HepG2 (cell line): ENCODE measurements at regions not wholly inside any gene's neighbourhood (a gene's known extent, or its start where the extent isn't known, plus 50 kb on each side); places are given as distances from the start of the nearest gene placed in this dataset.

Experiments
- ATAC-seq: fragments of 200-7000 bp; cut with Tn5 transposase; 3 replicates; pipeline ENCODE4 v1.9.1; 2020; ENCODE audit warnings: mild to moderate bottlenecking, moderate library complexity
- BruUV-seq: library from RNA; stranded (reverse); fragments of 400-500 nt; replicated peaks from 2 replicates; lab custom pipeline; 2021; lab: Mats Ljungman, UMichigan
- CTCF ChIA-PET: fragments of 300-600 bp; formaldehyde crosslinking; extraction: SDS; loops from one replicate; lab custom pipeline; 2021; ENCODE audit warnings: low total read pairs, inconsistent platforms, low intra/inter-chr PET ratio; lab: Yijun Ruan, JAX
- POLR2A ChIA-PET: fragments of 350-600 bp; sonication (Branson Sonifier 250); formaldehyde crosslinking; loops from one replicate; lab custom pipeline; 2020; ENCODE audit warnings: antibody characterized with exemption, inconsistent platforms; lab: Yijun Ruan, JAX
- DNase-seq: peaks from one replicate; pipeline ENCODE4 v3.0.0-alpha.2; 2015; ENCODE audit warnings: low spot score
- FAIRE-seq: peaks from 3 replicates; lab custom pipeline; 2011; peaks lifted over from hg19 to GRCh38; lab: Jason Lieb, UNC
- H2AFZ ChIP-seq: one replicate; pipeline ENCODE4 v1.6.1; 2011; ENCODE audit warnings: low read length, inconsistent platforms
- H3K27ac ChIP-seq: fragments of 300-600 bp; 3 replicates; pipeline ENCODE4 v1.8.0; 2011; ENCODE audit warnings: mixed run types, mild to moderate bottlenecking, mixed read lengths, low read length, inconsistent platforms; ENCODE audit not compliant: insufficient read depth; ENCODE audit errors: extremely low read length
- H3K27me3 ChIP-seq, 2 experiments: fragments of 200-600 bp in 1 of 2; 2 replicates in 1 of 2; 3 replicates in 1 of 2; pipeline versions ENCODE4 v1.6.0 to v1.8.0; 2011; ENCODE audit warnings: low read length in 2 of 2, mild to moderate bottlenecking in 2 of 2, moderate library complexity in 2 of 2, inconsistent platforms in 1 of 2; ENCODE audit not compliant: insufficient read depth in 2 of 2, control insufficient read depth in 1 of 2
- H3K36me3 ChIP-seq, 2 experiments: fragments of 200-600 bp in 1 of 2; replicated peaks in 1 of 2; 2 replicates in 1 of 2; 3 replicates in 1 of 2; pipeline versions ENCODE4 v1.5.1 to v1.8.0; 2011; ENCODE audit warnings: low read length in 2 of 2, inconsistent platforms in 1 of 2; ENCODE audit not compliant: insufficient read depth in 2 of 2, control insufficient read depth in 1 of 2
- H3K4me1 ChIP-seq: 2 replicates; pipeline ENCODE4 v1.5.1; 2012; ENCODE audit warnings: low read length, inconsistent platforms; ENCODE audit not compliant: insufficient read depth
- H3K4me2 ChIP-seq: 2 replicates; pipeline ENCODE4 v1.6.0; 2011; ENCODE audit warnings: low read depth, low read length, inconsistent platforms
- H3K4me3 ChIP-seq, 3 experiments: fragments of 200-600 bp in 1 of 3; sonication (generic), shearing (Covaris generic) in 1 of 3; replicated peaks in 1 of 3; 2 replicates each; pipeline ENCODE4 v1.5.1; 2011 to 2016; ENCODE audit warnings: low read length in 3 of 3, inconsistent platforms in 2 of 3, low read depth in 2 of 3, mild to moderate bottlenecking in 2 of 3, control low read depth in 1 of 3, mixed read lengths in 1 of 3; ENCODE audit not compliant: insufficient read depth in 1 of 3
- H3K79me2 ChIP-seq: one replicate; pipeline ENCODE4 v1.6.1; 2011; ENCODE audit warnings: low read length, inconsistent platforms; ENCODE audit not compliant: insufficient read depth
- H3K9ac ChIP-seq: 2 replicates; pipeline ENCODE4 v1.6.0; 2011; ENCODE audit warnings: mild to moderate bottlenecking, low read depth, low read length, inconsistent platforms; ENCODE audit not compliant: insufficient read depth
- H3K9me3 ChIP-seq: 2 replicates; pipeline ENCODE4 v1.5.1; 2012; ENCODE audit warnings: mild to moderate bottlenecking, low read length
- H4K20me1 ChIP-seq: 2 replicates; pipeline ENCODE4 v1.6.0; 2011; ENCODE audit warnings: inconsistent platforms, mild to moderate bottlenecking, low read length, moderate library complexity; ENCODE audit not compliant: insufficient read depth
- AGO1 ChIP-seq: fragments of 200-400 bp; formaldehyde crosslinking; IDR thresholded peaks from 2 replicates; pipeline ENCODE4 v1.6.1; 2017; ENCODE audit warnings: mild to moderate bottlenecking, low read depth, low read length, moderate library complexity; ENCODE audit not compliant: poor library complexity, severe bottlenecking
- CSRNP1 ChIP-seq: sonication (generic); formaldehyde crosslinking; IDR thresholded peaks from 2 replicates; pipeline ENCODE4 v1.8.1; 2023; ENCODE audit warnings: mild to moderate bottlenecking, missing genetic modification reagents
- FOXJ3 ChIP-seq: sonication (generic); formaldehyde crosslinking; IDR thresholded peaks from 2 replicates; pipeline ENCODE4 v1.4.0; 2020; ENCODE audit warnings: missing genetic modification reagents, mild to moderate bottlenecking, borderline replicate concordance
- FOXP1 ChIP-seq, 2 experiments: fragments of 450-650 bp in 1 of 2; IDR thresholded peaks; 2 replicates each; pipeline ENCODE4 v1.6.1; 2017 to 2018; ENCODE audit warnings: antibody characterized with exemption in 1 of 2
- GLI4 ChIP-seq: sonication (generic); formaldehyde crosslinking; IDR thresholded peaks from 2 replicates; pipeline ENCODE4 v1.5.1; 2020; ENCODE audit warnings: missing genetic modification reagents, mild to moderate bottlenecking, moderate library complexity, borderline replicate concordance
- MED1 ChIP-seq: sonication (generic); formaldehyde crosslinking; IDR thresholded peaks from 2 replicates; pipeline ENCODE4 v1.4.0; 2020; ENCODE audit warnings: missing genetic modification reagents
- MEIS1 ChIP-seq: sonication (generic); formaldehyde crosslinking; IDR thresholded peaks from 2 replicates; pipeline ENCODE4 v1.9.0; 2021; ENCODE audit warnings: mild to moderate bottlenecking, missing genetic modification reagents, moderate library complexity, borderline replicate concordance
- NR2F6 ChIP-seq, 2 experiments: IDR thresholded peaks; 2 replicates each; pipeline ENCODE4 v1.6.1; 2016; ENCODE audit warnings: antibody characterized with exemption in 1 of 2, mild to moderate bottlenecking in 1 of 2
- SIN3A ChIP-seq: IDR thresholded peaks from 2 replicates; pipeline ENCODE4 v1.6.1; 2011; ENCODE audit warnings: low read depth, mild to moderate bottlenecking, control low read depth, low read length, borderline replicate concordance
- TOPORS ChIP-seq: sonication (generic); formaldehyde crosslinking; IDR thresholded peaks from 2 replicates; pipeline ENCODE4 v1.8.0; 2023; ENCODE audit warnings: mild to moderate bottlenecking, missing genetic modification reagents
- ZBTB10 ChIP-seq: sonication (generic); formaldehyde crosslinking; IDR thresholded peaks from 2 replicates; pipeline ENCODE4 v1.4.0; 2020; ENCODE audit warnings: missing genetic modification reagents, borderline replicate concordance
- ZBTB26 ChIP-seq: IDR thresholded peaks from 2 replicates; pipeline ENCODE4 v1.6.1; 2016; ENCODE audit warnings: missing compliant biosample characterization, missing genetic modification reagents, borderline replicate concordance
- ZBTB8A ChIP-seq: sonication (generic); formaldehyde crosslinking; IDR thresholded peaks from 2 replicates; pipeline ENCODE4 v1.4.0; 2020; ENCODE audit warnings: mild to moderate bottlenecking, low read depth, missing genetic modification reagents, borderline replicate concordance
- ZNF597 ChIP-seq: sonication (generic); formaldehyde crosslinking; IDR thresholded peaks from 2 replicates; pipeline ENCODE4 v1.5.0; 2020; ENCODE audit warnings: missing genetic modification reagents
- ZUFSP ChIP-seq: sonication (generic); formaldehyde crosslinking; IDR thresholded peaks from 2 replicates; pipeline ENCODE4 v1.9.0; 2021; ENCODE audit warnings: missing genetic modification reagents, mild to moderate bottlenecking, borderline replicate concordance
- WGBS: methylation state at CpG from one replicate; pipeline ENCODE4 v1.1.6; 2017; ENCODE audit warnings: low lambda C conversion rate; 5-methylcytosine and 5-hydroxymethylcytosine counted together
- in situ Hi-C: cut with HindIII; loops from 2 replicates; pipeline ENCODE4 v1.10.0; 2017; ENCODE audit warnings: low pct_unique_long_range_greater_than_20kb; ENCODE audit not compliant: extremely low pct_ligation_motif_present
- intact Hi-C: fragments of 100-400 bp; cut with micrococcal nuclease; formaldehyde crosslinking; loops from one replicate; pipeline ENCODE4 v1.10.0; 2022; ENCODE audit not compliant: unreplicated experiment

- ATAC-seq (peak; percentile 100), FAIRE-seq (peak; percentile 75), DNase-seq (peak; percentile 84)
- Histone ChIP-seq H3K27ac (peak overlapping the region; percentile 35), H4K20me1 (no peaks in the 10 kb centered on the region), H3K9me3 (no peaks in the 10 kb centered on the region), H3K36me3 (no peaks in the 10 kb centered on the region), H2AFZ (no peak overlapping the region), H3K4me1 (peaks cover 43% of the 10 kb centered on the region), H3K4me3 (no peak overlapping the region), H3K9ac (no peak overlapping the region), H3K27me3 (no peaks in the 10 kb centered on the region; a peak in 1 of 5 replicates), H3K79me2 (no peaks in the 10 kb centered on the region), H3K4me2 (peak overlapping the region; percentile 53)
- ChIA-PET CTCF (no interaction called here), POLR2A (no interaction called here)
- in situ Hi-C loops: no loop called here
- intact Hi-C loops: no loop called here
- BruUV-seq: no TSS peak
- 0% methylated on average over 3 of the region's 3 CpGs for WGBS
- no peak for TF ChIP-seq CSRNP1 (CRISPR knock-in tag)
- TF ChIP-seq GLI4: no peak
- no peak for TF ChIP-seq AGO1
- 0 out of 2 replicates have a peak, but pooled peaks have one; percentile 47 for TF ChIP-seq ZBTB26
- TF ChIP-seq TOPORS (CRISPR knock-in tag): no peak
- no peak for TF ChIP-seq ZNF597 (CRISPR knock-in tag)
- no peak for TF ChIP-seq SIN3A
- no peak for TF ChIP-seq ZBTB10 (CRISPR knock-in tag)
- TF ChIP-seq NR2F6 (IDR thresholded peaks at IDR 0.05): no peak
- peak; percentile 25; the same call in 1 of the 2 replicates for TF ChIP-seq NR2F6 (CRISPR knock-in tag; IDR thresholded peaks at IDR 0.05)
- TF ChIP-seq ZUFSP (CRISPR knock-in tag): no peak
- peak; percentile 61; the same call in 1 of the 2 replicates for TF ChIP-seq FOXJ3 (CRISPR knock-in tag)
- 0 out of 2 replicates have a peak, but pooled peaks have one; percentile 30 for TF ChIP-seq MED1 (CRISPR knock-in tag)
- no peak for TF ChIP-seq ZBTB8A
- TF ChIP-seq FOXP1 (IDR thresholded peaks at IDR 0.05): peak; percentile 83
- TF ChIP-seq FOXP1 (CRISPR knock-in tag; IDR thresholded peaks at IDR 0.05): peak; percentile 93
- no peak for TF ChIP-seq MEIS1 (CRISPR knock-in tag)
These were observed 1675.9 kb upstream of the CELF4 start for GRCh38 chr18:39241534-39241933.
